Endothelial cell of umbilical vein (primary cell): ENCODE measurements at regions not wholly inside any gene's neighbourhood (a gene's known extent, or its start where the extent isn't known, plus 50 kb on each side); places are given as distances from the start of the nearest gene placed in this dataset.

Experiments
- BruUV-seq: library from RNA; stranded (reverse); fragments of 400-500 nt; replicated peaks from 2 replicates; lab custom pipeline; 2021; lab: Mats Ljungman, UMichigan
- CTCF ChIA-PET: fragments of 300-600, 350-600 bp; sonication (Branson Sonifier 250); formaldehyde crosslinking; loops from one replicate; lab custom pipeline; 2021; ENCODE audit warnings: antibody characterized with exemption, inconsistent platforms; lab: Charles Lee
- POLR2A ChIA-PET: fragments of 300-600, 350-600 bp; sonication (Branson Sonifier 250); formaldehyde crosslinking; loops from one replicate; lab custom pipeline; 2021; ENCODE audit warnings: antibody characterized with exemption, inconsistent platforms; lab: Charles Lee
- DNase-seq: peaks from one replicate; pipeline ENCODE4 v3.0.0-alpha.2; 2011; ENCODE audit warnings: low read depth, low spot score
- FAIRE-seq: peaks from 2 replicates; lab custom pipeline; 2011; peaks lifted over from hg19 to GRCh38; lab: Jason Lieb, UNC
- H2AFZ ChIP-seq: 2 replicates; pipeline ENCODE4 v1.6.0; 2012; ENCODE audit warnings: low read depth, low read length, control low read depth, inconsistent platforms
- H3K27ac ChIP-seq: 2 replicates; pipeline ENCODE4 v1.5.1; 2011; ENCODE audit warnings: low read depth, mild to moderate bottlenecking, control low read depth, low read length, moderate library complexity; ENCODE audit not compliant: insufficient read depth
- H3K27me3 ChIP-seq, 2 experiments: 2 replicates each; pipeline versions ENCODE4 v1.6.0 to v1.6.1; 2011; ENCODE audit warnings: low read length in 2 of 2, mixed read lengths in 1 of 2; ENCODE audit not compliant: control insufficient read depth in 2 of 2, insufficient read depth in 2 of 2
- H3K36me3 ChIP-seq, 2 experiments: 2 replicates in 1 of 2; 3 replicates in 1 of 2; pipeline ENCODE4 v1.5.1; 2011; ENCODE audit warnings: low read length in 2 of 2, mild to moderate bottlenecking in 1 of 2, moderate library complexity in 1 of 2; ENCODE audit not compliant: control insufficient read depth in 2 of 2, insufficient read depth in 2 of 2; ENCODE audit errors: extremely low read depth in 1 of 2
- H3K4me1 ChIP-seq: 3 replicates; pipeline ENCODE4 v1.5.1; 2011; ENCODE audit warnings: mild to moderate bottlenecking, low read length; ENCODE audit not compliant: control insufficient read depth, insufficient read depth; ENCODE audit errors: extremely low read depth
- H3K4me2 ChIP-seq: 2 replicates; pipeline ENCODE4 v1.6.1; 2011; ENCODE audit warnings: low read length, control low read depth, mixed read lengths; ENCODE audit not compliant: insufficient read depth
- H3K4me3 ChIP-seq, 3 experiments: fragments of 200-600 bp in 1 of 3; sonication (generic), shearing (Covaris generic) in 1 of 3; replicated peaks in 1 of 3; 2 replicates each; pipeline ENCODE4 v1.5.1; 2011 to 2016; ENCODE audit warnings: control low read depth in 3 of 3, low read length in 3 of 3, mild to moderate bottlenecking in 2 of 3, inconsistent platforms in 1 of 3, low read depth in 1 of 3, moderate library complexity in 1 of 3; ENCODE audit not compliant: insufficient read depth in 1 of 3
- H3K79me2 ChIP-seq: 2 replicates; pipeline ENCODE4 v1.6.0; 2012; ENCODE audit warnings: low read length, inconsistent platforms; ENCODE audit not compliant: control insufficient read depth, insufficient read depth
- H3K9ac ChIP-seq: replicated peaks from 2 replicates; pipeline ENCODE3; 2011; ENCODE audit warnings: low read length, control low read depth; ENCODE audit not compliant: insufficient read depth; ENCODE audit errors: extremely low read depth
- H3K9me1 ChIP-seq: replicated peaks from 3 replicates; pipeline ENCODE4 v1.6.0; 2011; ENCODE audit warnings: mild to moderate bottlenecking, low read length; ENCODE audit not compliant: control insufficient read depth, insufficient read depth; ENCODE audit errors: extremely low read depth
- H3K9me3 ChIP-seq: replicated peaks from 2 replicates; pipeline ENCODE4 v1.5.1; 2012; ENCODE audit warnings: low read length, inconsistent platforms; ENCODE audit not compliant: control insufficient read depth, insufficient read depth
- H4K20me1 ChIP-seq: replicated peaks from 2 replicates; pipeline ENCODE3; 2011; ENCODE audit warnings: mild to moderate bottlenecking, low read length; ENCODE audit not compliant: control insufficient read depth, insufficient read depth; ENCODE audit errors: extremely low read depth
- FOS ChIP-seq: IDR thresholded peaks from 2 replicates; pipeline ENCODE4 v1.6.1; 2011; ENCODE audit warnings: mild to moderate bottlenecking, low read length, moderate library complexity, borderline replicate concordance; ENCODE audit not compliant: insufficient read depth
- JUN ChIP-seq: IDR thresholded peaks from 2 replicates; pipeline ENCODE4 v1.6.1; 2011; ENCODE audit warnings: borderline replicate concordance, low read depth; ENCODE audit not compliant: insufficient read length, insufficient read depth
- MYC ChIP-seq: IDR thresholded peaks from one replicate; pipeline ENCODE4 v1.6.1; 2011; ENCODE audit warnings: mild to moderate bottlenecking, low read depth, low read length
- POLR2A ChIP-seq: IDR thresholded peaks from 2 replicates; pipeline ENCODE4 v1.6.1; 2012; ENCODE audit warnings: low read depth, mild to moderate bottlenecking, control low read depth, low read length
- POLR2AphosphoS5 ChIP-seq: IDR thresholded peaks from 2 replicates; pipeline ENCODE4 v1.6.1; 2012; ENCODE audit warnings: low read depth, mild to moderate bottlenecking, control low read depth, low read length, moderate library complexity; ENCODE audit not compliant: insufficient read depth
- dilution Hi-C: fragments of 300-500 bp; cut with MboI; formaldehyde crosslinking; loops from one replicate; pipeline ENCODE4 v1.15.0; 2019; ENCODE audit warnings: low sequenced_read_pairs; ENCODE audit not compliant: extremely low pct_ligation_motif_present
- intact Hi-C: fragments of 100-400 bp; cut with micrococcal nuclease; formaldehyde crosslinking; loops from one replicate; pipeline ENCODE4 v1.10.0; 2022
- TF ChIP-seq, protein P1 (sequence below), 2 donors: IDR thresholded peaks; 1 replicate in 1 of 2; 2 replicates in 1 of 2; pipeline ENCODE4 v1.5.1; 2011; ENCODE audit warnings: low read length in 2 of 2, mild to moderate bottlenecking in 2 of 2, moderate library complexity in 2 of 2, control low read depth in 1 of 2, inconsistent platforms in 1 of 2, low read depth in 1 of 2; ENCODE audit not compliant: insufficient read depth in 1 of 2; ENCODE audit errors: extremely low read depth in 1 of 2

DNA sequence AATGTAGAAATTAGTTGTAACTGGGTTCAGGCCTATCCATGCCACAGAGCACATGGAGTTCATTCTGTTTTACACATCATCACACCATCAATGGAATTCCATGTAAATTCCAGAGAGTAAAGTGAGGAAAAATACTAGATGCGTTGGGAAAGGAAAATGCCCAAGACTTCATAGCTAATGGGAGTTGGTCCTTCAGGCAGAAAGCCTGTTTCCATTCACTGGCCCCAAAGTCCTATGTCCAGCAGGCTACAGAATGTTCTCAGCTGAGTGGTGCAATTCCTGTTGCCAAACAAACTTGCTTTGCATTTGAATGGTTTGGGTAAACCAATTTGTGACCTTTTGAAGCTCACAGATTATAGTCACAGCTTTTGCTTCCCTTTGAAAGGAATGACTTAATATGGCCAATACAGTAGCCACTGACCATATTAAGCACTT, 164.6 kb upstream of the PFN2 start:
- no peak overlapping the region for H3K27ac ChIP-seq
- DNase-seq (no peak), FAIRE-seq (no peak)
- no peak overlapping the region for H3K4me3 ChIP-seq
- no peaks in the 10 kb centered on the region for H3K9me1 ChIP-seq
- no peak overlapping the region for H3K4me2 ChIP-seq
- dilution Hi-C loops (no loop called here), intact Hi-C loops (no loop called here)
- no peaks in the 10 kb centered on the region for H3K79me2 ChIP-seq
- peaks cover 11 to 14% of the 10 kb centered on the region in 2 experiments for H3K27me3 ChIP-seq
- ChIA-PET CTCF (no interaction called here), POLR2A (no interaction called here)
- H3K4me1 ChIP-seq = no peaks in the 10 kb centered on the region
- H3K9me3 ChIP-seq = no peaks in the 10 kb centered on the region
- TF ChIP-seq POLR2A = no peak
- no peak for TF ChIP-seq POLR2AphosphoS5
- TF ChIP-seq FOS = no peak
- TF ChIP-seq, protein P1, sequence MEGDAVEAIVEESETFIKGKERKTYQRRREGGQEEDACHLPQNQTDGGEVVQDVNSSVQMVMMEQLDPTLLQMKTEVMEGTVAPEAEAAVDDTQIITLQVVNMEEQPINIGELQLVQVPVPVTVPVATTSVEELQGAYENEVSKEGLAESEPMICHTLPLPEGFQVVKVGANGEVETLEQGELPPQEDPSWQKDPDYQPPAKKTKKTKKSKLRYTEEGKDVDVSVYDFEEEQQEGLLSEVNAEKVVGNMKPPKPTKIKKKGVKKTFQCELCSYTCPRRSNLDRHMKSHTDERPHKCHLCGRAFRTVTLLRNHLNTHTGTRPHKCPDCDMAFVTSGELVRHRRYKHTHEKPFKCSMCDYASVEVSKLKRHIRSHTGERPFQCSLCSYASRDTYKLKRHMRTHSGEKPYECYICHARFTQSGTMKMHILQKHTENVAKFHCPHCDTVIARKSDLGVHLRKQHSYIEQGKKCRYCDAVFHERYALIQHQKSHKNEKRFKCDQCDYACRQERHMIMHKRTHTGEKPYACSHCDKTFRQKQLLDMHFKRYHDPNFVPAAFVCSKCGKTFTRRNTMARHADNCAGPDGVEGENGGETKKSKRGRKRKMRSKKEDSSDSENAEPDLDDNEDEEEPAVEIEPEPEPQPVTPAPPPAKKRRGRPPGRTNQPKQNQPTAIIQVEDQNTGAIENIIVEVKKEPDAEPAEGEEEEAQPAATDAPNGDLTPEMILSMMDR (IDR thresholded peaks at IDR 0.05; ENCODE audit: extremely low read depth in 1 of 2, insufficient read depth in 1 of 2, low read depth in 1 of 2, low read length in 2 of 2) = no peak
- no peak for TF ChIP-seq MYC
- H3K36me3 ChIP-seq = no peaks in the 10 kb centered on the region
- no peak overlapping the region for H2AFZ ChIP-seq
- H3K9ac ChIP-seq = no peak overlapping the region
- no TSS peak for BruUV-seq
- no peaks in the 10 kb centered on the region for H4K20me1 ChIP-seq

DNA sequence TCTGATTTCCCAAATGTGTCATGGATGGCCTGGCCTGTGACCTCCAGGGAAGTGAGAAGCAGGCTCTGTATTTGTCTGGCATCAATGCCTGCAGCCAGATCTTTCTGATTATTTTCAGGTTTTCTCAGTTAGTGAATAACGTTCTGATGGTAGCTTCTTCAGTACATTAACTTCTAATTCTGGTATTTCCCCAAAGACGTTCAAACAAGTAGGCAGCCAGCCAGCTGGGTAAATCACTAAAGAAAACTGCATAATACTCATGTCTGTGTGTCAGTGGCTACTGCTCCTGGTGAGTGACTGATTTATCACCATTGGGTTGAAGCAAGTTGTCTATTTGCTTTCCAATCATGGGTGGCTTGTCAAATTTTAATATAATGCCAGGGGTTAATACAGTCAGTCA, 162.6 kb upstream of the PFN2 start:
- no peaks in the 10 kb centered on the region for H3K79me2 ChIP-seq
- dilution Hi-C loops (no loop called here), intact Hi-C loops (no loop called here)
- peaks cover 7 to 13% of the 10 kb centered on the region in 2 experiments for H3K27me3 ChIP-seq
- H3K36me3 ChIP-seq = no peaks in the 10 kb centered on the region
- no peak for FAIRE-seq
- H3K9ac ChIP-seq = no peak overlapping the region
- H2AFZ ChIP-seq = no peak overlapping the region
- CTCF ChIA-PET = interaction anchor here (0.9 to 1.3 kb wide), 3 partner anchors 11 to 166 kb away, joined by 3 read pairs; no protein-coding TSS in a partner anchor
- DNase-seq = no peak
- no peaks in the 10 kb centered on the region for H3K9me1 ChIP-seq
- H3K4me1 ChIP-seq = no peaks in the 10 kb centered on the region
- no peak overlapping the region for H3K4me3 ChIP-seq
- no peak overlapping the region for H3K27ac ChIP-seq
- H3K4me2 ChIP-seq = no peak overlapping the region
- no peak for TF ChIP-seq JUN
- H3K9me3 ChIP-seq = no peaks in the 10 kb centered on the region
- POLR2A ChIA-PET = interaction anchor here (0.7 kb wide), 1 partner anchor 19 kb away, joined by 3 read pairs; no protein-coding TSS in a partner anchor
- no peaks in the 10 kb centered on the region for H4K20me1 ChIP-seq
- no TSS peak for BruUV-seq
